AG08396 (cell line): ENCODE measurements at regions not wholly inside any gene's neighbourhood (a gene's known extent, or its start where the extent isn't known, plus 50 kb on each side); places are given as distances from the start of the nearest gene placed in this dataset.
"Not testable (repeated sequence)": the region's sequence is repeated elsewhere in the genome, so short reads cannot be mapped to it uniquely, and the experiment has no call there.

Source experiments
- DNase-seq: peaks from one replicate; pipeline ENCODE4 v3.0.0; 2012; ENCODE audit warnings: low spot score, mixed read lengths

GRCh38 chr9:3773362-3774060, 247.7 kb upstream of the RFX3 start:
- DNase-seq, result no peak

GRCh38 chr9:3769646-3770045, 243.8 kb upstream of the RFX3 start:
- DNase-seq, result no peak

- DNase-seq, result no peak
These were observed 243.1 kb upstream of the RFX3 start for GRCh38 chr9:3768712-3769457.

GRCh38 chr9:3768286-3768685, 242.5 kb upstream of the RFX3 start:
- DNase-seq, result no peak

GRCh38 chr9:3762076-3762475, 236.3 kb upstream of the RFX3 start:
- DNase-seq, result no peak

- DNase-seq, result no peak
These were observed 234.2 kb upstream of the RFX3 start for GRCh38 chr9:3760031-3760430.

- no peak for DNase-seq
These were observed 233.2 kb upstream of the RFX3 start for GRCh38 chr9:3758816-3759576.

- DNase-seq, result no peak
These were observed 230.3 kb upstream of the RFX3 start for GRCh38 chr9:3756071-3756470.

GRCh38 chr9:3751125-3751758, 225.4 kb upstream of the RFX3 start:
- peak; percentile 36 for DNase-seq

GRCh38 chr9:3750321-3750720, 224.5 kb upstream of the RFX3 start:
- no peak for DNase-seq

- DNase-seq, result peak; percentile 73
These were observed 220.8 kb upstream of the RFX3 start for GRCh38 chr9:3746296-3747275.

- DNase-seq, result no peak
These were observed 218.2 kb upstream of the RFX3 start for GRCh38 chr9:3743901-3744413.

- DNase-seq, result no peak
These were observed 216.8 kb upstream of the RFX3 start for GRCh38 chr9:3742586-3742985.

- no peak for DNase-seq
These were observed 215.9 kb upstream of the RFX3 start for GRCh38 chr9:3741729-3742128.

- no peak for DNase-seq
These were observed 215.1 kb upstream of the RFX3 start for GRCh38 chr9:3740690-3741419.

GRCh38 chr9:3736161-3736560, 210.4 kb upstream of the RFX3 start:
- no peak for DNase-seq

- DNase-seq, result no peak
These were observed 209.4 kb upstream of the RFX3 start for GRCh38 chr9:3735251-3735650.

- not testable (repeated sequence) for DNase-seq
These were observed 207.9 kb upstream of the RFX3 start for GRCh38 chr9:3733527-3734262.

- DNase-seq, result no peak
These were observed 207.2 kb upstream of the RFX3 start for GRCh38 chr9:3733039-3733408.
